HuH-7 (cell line): ENCODE measurements at regions not wholly inside any gene's neighbourhood (a gene's known extent, or its start where the extent isn't known, plus 50 kb on each side); places are given as distances from the start of the nearest gene placed in this dataset.

ENCODE experiments used
- DNase-seq: peaks from one replicate; pipeline ENCODE4 v3.0.0; 2011; ENCODE audit warnings: low spot score

DNA sequence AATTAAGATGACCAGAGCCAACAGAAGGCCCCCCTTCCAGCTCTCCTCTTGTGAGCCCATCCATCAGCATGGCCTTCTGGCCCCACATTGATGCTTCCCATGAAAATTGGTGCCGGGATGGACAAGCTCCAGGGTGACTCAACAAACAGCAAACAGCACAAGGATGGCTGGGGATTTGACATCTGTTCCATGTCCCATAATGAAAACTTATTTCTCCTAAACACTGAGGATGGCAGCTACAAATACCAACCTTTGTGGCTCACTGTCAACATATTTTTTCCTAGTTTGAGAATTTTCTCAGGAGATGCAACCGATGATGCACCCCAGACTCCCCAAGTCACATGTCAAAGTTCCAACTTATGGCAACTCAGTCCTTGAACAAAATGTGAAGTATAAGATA lies 169.6 kb upstream of the SIX2 start:
- DNase-seq, result no peak

GRCh38 chr2:45178359-45178758 lies 169.1 kb upstream of the SIX2 start:
- no peak for DNase-seq

GRCh38 chr2:45177870-45178269 lies 168.6 kb upstream of the SIX2 start:
- no peak for DNase-seq

DNA sequence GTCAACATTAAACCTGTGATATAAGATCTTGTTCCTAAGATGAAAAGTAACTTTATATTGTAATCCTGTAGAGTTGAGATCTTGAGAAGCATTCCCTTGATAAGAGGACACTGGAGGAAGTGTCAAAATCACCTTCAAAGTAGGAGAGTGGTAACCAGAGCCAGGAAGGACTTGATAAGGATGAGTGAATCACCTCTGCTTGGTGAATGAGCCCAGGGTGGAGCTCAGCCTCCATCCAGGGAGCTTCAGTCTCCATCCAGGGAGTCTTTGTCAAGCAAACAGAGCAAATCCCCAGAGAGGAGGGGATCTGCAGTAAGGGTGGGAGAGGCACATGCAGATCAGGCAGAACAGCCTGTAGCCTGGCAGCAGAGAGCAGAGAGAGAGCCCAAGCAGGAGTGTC lies 167.1 kb upstream of the SIX2 start:
- no peak for DNase-seq

DNA sequence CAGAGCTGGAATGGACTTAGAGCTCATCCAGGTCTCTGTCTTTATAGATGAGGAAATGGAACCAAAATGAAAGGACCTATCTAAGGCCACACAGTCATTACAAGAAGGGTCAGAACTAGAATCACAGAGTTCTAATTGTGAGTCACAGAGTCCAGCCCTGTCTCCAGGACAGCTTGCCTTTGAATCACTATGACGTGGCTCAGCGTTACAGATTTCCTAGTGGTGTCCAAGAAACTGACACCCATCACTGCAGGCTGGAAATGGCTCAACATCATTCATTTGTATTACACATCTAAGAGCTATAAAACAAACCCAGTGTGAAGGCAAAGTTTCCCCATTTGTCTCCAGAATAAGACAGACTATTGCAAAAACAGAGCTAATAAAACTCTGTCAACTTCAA lies 164.3 kb upstream of the SIX2 start:
- DNase-seq, result no peak

GRCh38 chr2:45172760-45173392 lies 163.6 kb upstream of the SIX2 start:
- DNase-seq, result no peak

- DNase-seq, result no peak
Observed at GRCh38 chr2:45172142-45172541, 162.9 kb upstream of the SIX2 start.

DNA sequence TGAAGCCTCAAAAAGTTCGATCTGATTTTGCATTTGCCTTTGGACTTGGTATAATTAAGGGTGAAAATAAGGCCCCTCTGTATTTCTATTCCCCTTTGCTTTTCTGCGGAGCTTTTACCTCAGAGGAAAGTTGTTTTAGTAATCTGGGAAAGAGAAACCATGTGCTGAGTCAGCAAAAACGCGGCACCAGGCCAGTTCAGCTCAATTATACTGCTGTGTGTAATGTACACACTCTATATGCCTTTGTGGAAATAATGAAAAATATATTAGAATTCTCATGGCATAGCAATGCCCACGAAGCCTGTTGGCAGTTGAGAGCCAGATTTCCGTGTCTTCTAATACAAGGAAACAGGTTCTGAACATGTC lies 161.9 kb upstream of the SIX2 start:
- DNase-seq, result no peak

- DNase-seq, result no peak
Observed at GRCh38 chr2:45170191-45171135, 161.2 kb upstream of the SIX2 start.

GRCh38 chr2:45169339-45170190 lies 160.3 kb upstream of the SIX2 start:
- peak; percentile 52 for DNase-seq

GRCh38 chr2:45168711-45169338 lies 159.6 kb upstream of the SIX2 start:
- DNase-seq, result peak; percentile 42

DNA sequence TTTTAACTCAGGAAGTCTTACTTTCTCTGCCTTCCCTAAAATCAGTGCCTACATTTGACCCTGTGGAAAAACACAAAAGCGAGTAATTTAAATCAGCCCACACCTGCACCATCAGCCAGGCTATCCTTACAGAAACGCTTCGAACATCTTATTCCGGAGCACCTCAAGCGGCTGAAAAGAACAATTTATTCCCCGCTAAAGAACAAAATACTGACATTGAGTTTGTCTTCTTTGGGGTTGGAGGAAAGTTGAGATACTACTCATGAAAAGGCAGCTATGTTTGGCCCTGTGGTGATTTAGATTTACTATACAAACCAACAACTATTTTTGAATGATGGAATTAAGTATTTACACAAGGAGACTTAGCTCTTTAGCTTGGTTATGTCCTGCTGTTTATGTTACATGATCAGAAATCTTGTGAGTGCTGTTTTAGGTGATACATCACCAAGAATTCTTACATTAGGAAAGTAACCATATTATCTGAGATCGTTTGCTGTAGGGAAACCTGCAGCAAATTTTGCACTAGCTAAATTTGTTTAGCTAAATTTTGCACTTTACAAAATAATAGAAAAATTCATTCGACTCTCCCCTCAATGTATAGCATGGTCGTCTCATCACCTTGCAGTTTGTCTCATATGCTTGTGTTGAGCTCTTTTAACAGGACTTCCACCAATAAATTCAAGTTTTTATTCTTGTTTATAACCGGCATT lies 158.8 kb upstream of the SIX2 start:
- DNase-seq, result no peak

DNA sequence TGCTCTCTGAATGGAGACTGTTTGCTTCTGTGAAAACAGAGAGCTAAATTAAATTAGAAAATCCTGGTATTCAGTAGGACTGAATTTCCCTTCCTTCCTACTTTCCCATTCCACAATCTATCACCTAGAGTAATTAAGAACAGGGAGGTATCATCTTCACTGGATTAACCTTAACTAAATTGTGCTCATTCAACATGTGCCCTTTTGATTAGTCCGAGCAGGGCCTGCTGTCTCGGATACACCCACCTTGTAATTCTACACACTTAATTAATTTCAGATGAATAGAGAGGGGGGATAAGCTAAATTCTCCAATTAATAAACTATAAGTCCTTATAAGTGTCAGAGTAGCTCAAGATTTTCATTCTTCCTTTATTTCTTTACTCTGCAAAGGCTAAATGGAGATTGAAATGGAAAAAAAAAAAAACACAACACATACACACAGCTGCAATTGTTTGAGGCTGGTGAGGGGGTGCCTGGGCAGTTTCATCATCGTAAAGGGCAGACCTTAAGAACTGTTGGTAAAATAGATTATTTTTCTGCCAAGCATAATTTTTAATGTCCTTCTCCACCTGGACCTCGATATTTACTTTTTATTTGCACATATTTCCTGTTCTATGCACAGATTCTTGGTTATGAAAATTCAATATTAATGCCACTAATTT lies 157.1 kb upstream of the SIX2 start:
- no peak for DNase-seq

DNA sequence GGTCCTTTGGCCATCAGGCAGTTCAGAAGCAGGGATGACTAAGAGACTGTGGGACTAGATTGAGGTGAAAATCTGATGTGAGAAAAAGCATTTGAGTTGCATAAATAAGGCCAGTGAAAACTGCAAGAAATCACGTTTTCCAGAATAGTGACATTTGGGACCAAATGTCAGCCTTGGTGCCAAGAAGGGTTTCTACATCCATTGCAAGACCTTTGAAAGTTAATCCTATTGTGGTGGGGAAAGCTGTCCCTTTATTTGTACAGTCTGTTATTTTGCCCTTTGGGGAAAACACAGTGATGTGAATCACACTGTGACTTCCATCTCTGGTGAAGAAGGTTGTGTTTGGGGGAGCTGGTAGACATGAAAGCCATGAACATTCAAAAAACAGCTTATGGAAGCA lies 153.5 kb upstream of the SIX2 start:
- no peak for DNase-seq

- no peak for DNase-seq
Observed at GRCh38 chr2:45156605-45157004, 147.4 kb upstream of the SIX2 start.

- DNase-seq, result no peak
Observed at GRCh38 chr2:45154606-45155155, 145.4 kb upstream of the SIX2 start.

GRCh38 chr2:45154144-45154543 lies 144.9 kb upstream of the SIX2 start:
- DNase-seq, result no peak

GRCh38 chr2:45153121-45153520 lies 143.9 kb upstream of the SIX2 start:
- DNase-seq, result no peak

DNA sequence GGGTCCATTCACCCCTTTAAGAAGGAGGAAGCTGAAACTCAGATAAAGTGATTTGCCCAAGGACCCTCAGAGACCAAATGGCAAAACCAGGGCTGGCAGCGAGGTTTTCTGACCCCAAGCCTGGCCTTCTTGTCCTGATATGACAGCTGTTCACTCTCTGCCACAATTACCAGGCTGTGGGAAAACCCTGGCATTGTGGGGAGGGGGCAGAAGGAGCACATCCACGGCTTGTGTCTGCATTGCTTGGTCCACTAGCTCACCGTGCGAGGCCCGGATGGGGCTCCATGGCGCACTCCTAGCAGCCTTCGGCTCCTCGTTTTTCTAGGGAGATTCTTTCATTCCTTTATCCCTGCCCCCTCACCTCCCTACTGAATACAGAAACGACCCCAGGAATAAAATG lies 143.4 kb upstream of the SIX2 start:
- DNase-seq, result no peak

GRCh38 chr2:45145073-45145899 lies 136.0 kb upstream of the SIX2 start:
- no peak for DNase-seq
